ENCODE measurements at regions not wholly inside any gene's neighbourhood (a gene's known extent, or its start where the extent isn't known, plus 50 kb on each side); places are given as distances from the start of the nearest gene placed in this dataset.
A peak's percentile ranks its signal among the peaks of the same experiment; 100 is the strongest.
"Not testable (repeated sequence)": the region's sequence is repeated elsewhere in the genome, so short reads cannot be mapped to it uniquely, and the experiment has no call there.

DNA sequence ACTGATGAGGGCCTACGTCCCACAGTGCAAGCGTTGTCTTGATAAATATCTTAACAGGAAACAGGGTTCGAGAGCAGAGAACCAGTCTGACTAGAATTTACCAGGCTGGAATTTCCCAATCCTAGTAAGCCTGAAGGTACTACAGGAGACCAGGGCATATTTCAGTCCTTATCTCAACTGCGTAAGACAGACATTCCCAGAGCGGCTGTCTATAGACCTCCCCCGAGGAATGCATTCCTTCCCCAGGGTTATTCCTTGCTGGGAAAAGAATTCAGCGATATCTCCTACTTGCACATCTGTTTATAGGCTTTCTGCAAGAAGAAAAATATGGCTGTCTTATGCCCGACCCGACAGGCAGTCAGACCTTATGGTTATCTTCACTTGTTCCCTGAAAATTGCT, 1074.1 kb upstream of the CELF4 start:
- FAIRE-seq; H4K20me1 ChIP-seq (replicated peaks in 1 of 2; ENCODE audit: control insufficient read depth in 1 of 2, insufficient read depth in 2 of 2, low read length in 2 of 2); H2BK120ac ChIP-seq (replicated peaks; ENCODE audit: low read depth, low read length); H2BK12ac ChIP-seq (ENCODE audit: low read depth, low read length); H3K9ac ChIP-seq (replicated peaks in 1 of 4; ENCODE audit: extremely low read depth in 1 of 4, low read depth in 3 of 4, low read length in 3 of 4); H3K18ac ChIP-seq (ENCODE audit: extremely low read depth, low read length); H3K4me1 ChIP-seq (replicated peaks in 1 of 4; ENCODE audit: control insufficient read depth in 3 of 4, insufficient read depth in 4 of 4, low read length in 3 of 4); H2BK20ac ChIP-seq (ENCODE audit: low read length); H3K9me3 ChIP-seq (ENCODE audit: insufficient read depth in 2 of 2, low read depth in 1 of 2, low read length in 1 of 2); H2BK5ac ChIP-seq (ENCODE audit: low read depth, low read length); CTCF ChIA-PET (ENCODE audit: partially characterized antibody); H4K5ac ChIP-seq (ENCODE audit: insufficient read length, low read depth, low read length); H3K23me2 ChIP-seq (ENCODE audit: low read depth, low read length); H3K14ac ChIP-seq (ENCODE audit: insufficient read length); H3K23ac ChIP-seq (ENCODE audit: insufficient read length); H3K79me1 ChIP-seq (ENCODE audit: low read depth, low read length); H3K4me2 ChIP-seq (ENCODE audit: insufficient read depth in 1 of 2, low read depth in 2 of 2, low read length in 2 of 2); H4K91ac ChIP-seq (replicated peaks; ENCODE audit: insufficient read length, low read length); DNase-seq (ENCODE audit: low read depth in 1 of 2, low spot score in 2 of 2); H3K4ac ChIP-seq (replicated peaks; ENCODE audit: insufficient read length, low read depth, low read length); H3K56ac ChIP-seq (replicated peaks; ENCODE audit: insufficient read length, low read depth, low read length); H3K27ac ChIP-seq (ENCODE audit: low read depth, low read length); H3K36me3 ChIP-seq (ENCODE audit: control insufficient read depth in 2 of 4, insufficient read depth in 4 of 4, low read length in 3 of 4); H3K4me3 ChIP-seq (ENCODE audit: extremely low read depth in 1 of 4, insufficient read depth in 2 of 4, low read depth in 3 of 4, low read length in 4 of 4); H3K79me2 ChIP-seq (ENCODE audit: control insufficient read depth in 1 of 2, insufficient read depth in 2 of 2, low read length in 2 of 2); POLR2A ChIA-PET (ENCODE audit: partially characterized antibody); H2AFZ ChIP-seq (ENCODE audit: low read length); H3K27me3 ChIP-seq (replicated peaks in 1 of 4; ENCODE audit: control insufficient read depth in 3 of 4, extremely low read depth in 1 of 4, insufficient read depth in 3 of 4, low read length in 3 of 4); H4K8ac ChIP-seq (ENCODE audit: extremely low read depth, insufficient read depth, low read length); H2BK15ac ChIP-seq (ENCODE audit: low read length); H2AK5ac ChIP-seq (ENCODE audit: low read depth, low read length): not testable (repeated sequence)
- 78% methylated on average over 9 of the region's 9 CpGs; no CpG with 5 or more reads in 1 of the 2 experiments for WGBS, 2 experiments (ENCODE audit: extremely low coverage in 1 of 2, insufficient coverage in 1 of 2, insufficient read length in 1 of 2, insufficient replicate concordance in 2 of 2, low coverage in 1 of 2, low lambda C conversion rate in 2 of 2, missing lambda C conversion rate in 1 of 2)
- TF ChIP-seq EP300 (IDR thresholded peaks at IDR 0.05; ENCODE audit: borderline replicate concordance in 1 of 2, low read depth in 2 of 2, low read length in 2 of 2) (peak in 1 of 2 experiments; percentile 90; a peak in 1 of 3 replicates), TEAD4 (IDR thresholded peaks at IDR 0.05; ENCODE audit: low read depth, low read length) (0 out of 2 replicates have a peak, but pooled peaks have one; percentile 19)

Data from H1 (cell line).